GM12878 (cell line): ENCODE measurements at regions not wholly inside any gene's neighbourhood (a gene's known extent, or its start where the extent isn't known, plus 50 kb on each side); places are given as distances from the start of the nearest gene placed in this dataset.

ENCODE experiments used
- ATAC-seq: fragments of 200-7000 bp; cut with Tn5 transposase; 3 replicates; pipeline ENCODE4 v1.9.1; 2020; ENCODE audit warnings: mild to moderate bottlenecking, moderate library complexity
- BruUV-seq: library from RNA; stranded (reverse); fragments of 400-500 nt; replicated peaks from 2 replicates; lab custom pipeline; 2021; lab: Mats Ljungman, UMichigan
- CTCF ChIA-PET: fragments of 300-600 bp; sonication (Branson Sonifier 250); formaldehyde crosslinking; extraction: SDS; loops from one replicate; lab custom pipeline; 2021; ENCODE audit warnings: inconsistent platforms; lab: Yijun Ruan, JAX
- POLR2A ChIA-PET: fragments of 350-600 bp; formaldehyde crosslinking; extraction: SDS; loops from one replicate; lab custom pipeline; 2021; ENCODE audit warnings: inconsistent platforms; lab: Charles Lee
- RAD21 ChIA-PET: fragments of 300-600 bp; sonication (Branson Sonifier 250); formaldehyde crosslinking; loops from one replicate; lab custom pipeline; 2023; ENCODE audit warnings: antibody characterized with exemption; ENCODE audit not compliant: unreplicated experiment; lab: Charles Lee
- SMC1A ChIA-PET: fragments of 300-600 bp; sonication (Branson Sonifier 250); formaldehyde crosslinking; loops from one replicate; lab custom pipeline; 2023; ENCODE audit not compliant: unreplicated experiment, uncharacterized antibody; lab: Charles Lee
- DNase-seq: peaks from one replicate; pipeline ENCODE4 v3.0.0-alpha.2; 2011; ENCODE audit warnings: low read depth, low spot score
- FAIRE-seq: peaks from 3 replicates; lab custom pipeline; 2011; peaks lifted over from hg19 to GRCh38; lab: Jason Lieb, UNC
- H2AFZ ChIP-seq: 2 replicates; pipeline ENCODE4 v1.6.0; 2011; ENCODE audit warnings: low read depth, low read length, control low read depth; ENCODE audit not compliant: control insufficient read depth
- H3K27ac ChIP-seq: 2 replicates; pipeline ENCODE4 v1.5.1; 2011; ENCODE audit warnings: control low read depth; ENCODE audit not compliant: control insufficient read depth, insufficient read depth
- H3K27me3 ChIP-seq, 2 experiments: replicated peaks in 1 of 2; 2 replicates each; pipeline versions ENCODE4 v1.6.0 to v1.6.1; 2011; ENCODE audit warnings: low read length in 1 of 2; ENCODE audit not compliant: control insufficient read depth in 2 of 2, insufficient read depth in 2 of 2
- H3K36me3 ChIP-seq, 2 experiments: 2 replicates each; pipeline ENCODE4 v1.5.1; 2011; ENCODE audit warnings: low read length in 1 of 2; ENCODE audit not compliant: control insufficient read depth in 2 of 2, insufficient read depth in 2 of 2
- H3K4me1 ChIP-seq: 2 replicates; pipeline ENCODE4 v1.6.1; 2011; ENCODE audit warnings: mild to moderate bottlenecking, low read length, moderate library complexity, mixed read lengths; ENCODE audit not compliant: control insufficient read depth, insufficient read depth
- H3K4me2 ChIP-seq: 2 replicates; pipeline ENCODE4 v1.6.0; 2011; ENCODE audit warnings: control low read depth; ENCODE audit not compliant: control insufficient read depth, insufficient read depth
- H3K4me3 ChIP-seq: fragments of 200-600 bp; sonication (generic); 2 replicates; pipeline ENCODE4 v1.5.1; 2016
- H3K79me2 ChIP-seq: 2 replicates; pipeline ENCODE4 v1.6.0; 2011; ENCODE audit warnings: low read length; ENCODE audit not compliant: control insufficient read depth, insufficient read depth
- H3K9ac ChIP-seq: 2 replicates; pipeline ENCODE4 v1.8.0; 2011; ENCODE audit warnings: low read length, control low read depth, mixed read lengths; ENCODE audit not compliant: control insufficient read depth, insufficient read depth
- H3K9me3 ChIP-seq: replicated peaks from 3 replicates; pipeline ENCODE4 v1.5.1; 2011; ENCODE audit warnings: mild to moderate bottlenecking, low read length; ENCODE audit not compliant: control insufficient read depth, insufficient read depth
- H4K20me1 ChIP-seq: 2 replicates; pipeline ENCODE4 v1.6.0; 2011; ENCODE audit not compliant: control insufficient read depth, insufficient read depth
- CREM ChIP-seq: IDR thresholded peaks from 2 replicates; pipeline ENCODE4 v1.6.1; 2014; ENCODE audit warnings: antibody characterized with exemption, low read depth
- ETV6 ChIP-seq, 2 experiments: fragments of 450-650 bp in 1 of 2; IDR thresholded peaks in 1 of 2; conservative IDR thresholded peaks in 1 of 2; 2 replicates each; pipeline ENCODE4 v1.6.1; 2014; ENCODE audit warnings: antibody characterized with exemption in 1 of 2, borderline replicate concordance in 1 of 2, low read depth in 1 of 2, mild to moderate bottlenecking in 1 of 2, moderate library complexity in 1 of 2
- FOXK2 ChIP-seq: fragments of 450-650 bp; IDR thresholded peaks from 2 replicates; pipeline ENCODE4 v1.6.1; 2017; ENCODE audit warnings: mild to moderate bottlenecking, moderate library complexity
- GABPA ChIP-seq: IDR thresholded peaks from 2 replicates; pipeline ENCODE4 v1.6.1; 2014; ENCODE audit warnings: antibody characterized with exemption, low read depth, mild to moderate bottlenecking, inconsistent platforms
- HDAC6 ChIP-seq: fragments of 200-600 bp; sonication (generic); IDR thresholded peaks from one replicate; pipeline ENCODE4 v1.8.0; 2017; ENCODE audit warnings: antibody characterized with exemption; ENCODE audit not compliant: unreplicated experiment
- HDGF ChIP-seq: fragments of 450-650 bp; IDR thresholded peaks from 2 replicates; pipeline ENCODE4 v1.6.1; 2016; ENCODE audit warnings: antibody characterized with exemption
- IKZF2 ChIP-seq, 2 experiments: fragments of 450-650 bp; IDR thresholded peaks; 2 replicates each; pipeline ENCODE4 v1.6.1; 2017; ENCODE audit warnings: mild to moderate bottlenecking in 2 of 2, moderate library complexity in 2 of 2
- KLF5 ChIP-seq: fragments of 450-650 bp; IDR thresholded peaks from 2 replicates; pipeline ENCODE4 v1.6.1; 2014; ENCODE audit warnings: mild to moderate bottlenecking; ENCODE audit not compliant: partially characterized antibody
- NR2C1 ChIP-seq: fragments of 450-650 bp; IDR thresholded peaks from 2 replicates; pipeline ENCODE4 v1.6.1; 2017; ENCODE audit warnings: antibody characterized with exemption, mild to moderate bottlenecking, moderate library complexity
- PML ChIP-seq: IDR thresholded peaks from 2 replicates; pipeline ENCODE4 v1.6.1; 2012; ENCODE audit warnings: low read length, inconsistent platforms
- RAD51 ChIP-seq: fragments of 450-650 bp; IDR thresholded peaks from 2 replicates; pipeline ENCODE4 v1.6.1; 2016; ENCODE audit warnings: moderate library complexity, mild to moderate bottlenecking, inconsistent platforms
- SMAD5 ChIP-seq: IDR thresholded peaks from 2 replicates; pipeline ENCODE4 v1.6.1; 2016; ENCODE audit warnings: antibody characterized with exemption, low read depth
- TARDBP ChIP-seq: IDR thresholded peaks from 2 replicates; pipeline ENCODE4 v1.6.1; 2016; ENCODE audit warnings: borderline replicate concordance
- WGBS: methylation state at CpG from one replicate; pipeline ENCODE4 v1.1.6; 2016; ENCODE audit warnings: low lambda C conversion rate; ENCODE audit not compliant: insufficient replicate concordance, insufficient coverage; ENCODE audit errors: missing lambda C conversion rate; 5-methylcytosine and 5-hydroxymethylcytosine counted together
- in situ Hi-C: fragments of 300-500 bp; cut with MboI; formaldehyde crosslinking; loops from 9 replicates; pipeline ENCODE4 v1.14.3; 2018; ENCODE audit warnings: mixed read lengths
- intact Hi-C: fragments of 100-400 bp; cut with micrococcal nuclease; formaldehyde crosslinking; loops from one replicate; pipeline ENCODE4 v1.14.2; 2022; ENCODE audit not compliant: unreplicated experiment
- TF ChIP-seq, protein P1 (sequence below): fragments of 150-350 bp; IDR thresholded peaks from 2 replicates; pipeline ENCODE4 v1.6.1; 2014; ENCODE audit warnings: mild to moderate bottlenecking, low read depth, low read length
- TF ChIP-seq, protein P2 (sequence below): fragments of 450-650 bp; IDR thresholded peaks from 2 replicates; pipeline ENCODE4 v1.6.1; 2014; ENCODE audit warnings: mild to moderate bottlenecking
- TF ChIP-seq, protein P3 (sequence below): fragments of 450-650 bp; IDR thresholded peaks from 2 replicates; pipeline ENCODE4 v1.6.1; 2017; ENCODE audit warnings: mild to moderate bottlenecking, moderate library complexity
- TF ChIP-seq, protein P4 (sequence below): IDR thresholded peaks from 2 replicates; pipeline ENCODE4 v1.6.1; 2011; ENCODE audit warnings: borderline replicate concordance, low read depth, mild to moderate bottlenecking, moderate library complexity, mixed read lengths, low read length; ENCODE audit not compliant: insufficient read depth; ENCODE audit errors: extremely low read length

DNA sequence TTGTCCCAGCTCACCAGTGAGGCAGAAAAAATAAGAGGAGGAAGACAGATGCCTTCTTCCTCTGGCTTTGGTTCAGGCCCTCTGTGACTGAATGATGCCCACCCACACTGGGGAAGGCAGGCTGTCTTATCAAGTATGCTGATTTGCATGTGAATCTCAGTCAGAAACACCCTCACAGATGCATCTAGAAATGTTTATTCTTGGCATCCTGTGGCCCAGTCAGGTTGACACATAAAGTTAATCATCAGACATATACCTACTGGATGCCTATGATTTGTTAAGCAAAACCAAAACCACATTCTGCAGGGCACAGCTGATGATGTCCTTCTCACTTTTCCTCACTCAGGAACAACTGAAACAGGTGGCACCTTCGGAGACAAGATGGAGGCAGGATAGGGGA, 243.4 kb upstream of the KCNN2 start:
- H3K4me3 ChIP-seq: no peak overlapping the region
- 0% methylated on average over 1 of the region's 1 CpG for WGBS
- no peak for FAIRE-seq
- TF ChIP-seq CREM (no peak), NR2C1 (no peak), KLF5 (no peak), TARDBP (no peak), FOXK2 (no peak), HDGF (no peak), ETV6 (conservative IDR thresholded peaks at IDR 0.05 in 1 of 2, IDR thresholded peaks at IDR 0.05 in 1 of 2; ENCODE audit: borderline replicate concordance in 1 of 2, low read depth in 1 of 2) (no peak), GABPA (no peak), PML (no peak), SMAD5 (no peak), RAD51 (no peak), IKZF2 (IDR thresholded peaks at IDR 0.05) (no peak), HDAC6 (no peak)
- TF ChIP-seq, protein P1, sequence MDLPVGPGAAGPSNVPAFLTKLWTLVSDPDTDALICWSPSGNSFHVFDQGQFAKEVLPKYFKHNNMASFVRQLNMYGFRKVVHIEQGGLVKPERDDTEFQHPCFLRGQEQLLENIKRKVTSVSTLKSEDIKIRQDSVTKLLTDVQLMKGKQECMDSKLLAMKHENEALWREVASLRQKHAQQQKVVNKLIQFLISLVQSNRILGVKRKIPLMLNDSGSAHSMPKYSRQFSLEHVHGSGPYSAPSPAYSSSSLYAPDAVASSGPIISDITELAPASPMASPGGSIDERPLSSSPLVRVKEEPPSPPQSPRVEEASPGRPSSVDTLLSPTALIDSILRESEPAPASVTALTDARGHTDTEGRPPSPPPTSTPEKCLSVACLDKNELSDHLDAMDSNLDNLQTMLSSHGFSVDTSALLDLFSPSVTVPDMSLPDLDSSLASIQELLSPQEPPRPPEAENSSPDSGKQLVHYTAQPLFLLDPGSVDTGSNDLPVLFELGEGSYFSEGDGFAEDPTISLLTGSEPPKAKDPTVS: no peak
- TF ChIP-seq, protein P2, sequence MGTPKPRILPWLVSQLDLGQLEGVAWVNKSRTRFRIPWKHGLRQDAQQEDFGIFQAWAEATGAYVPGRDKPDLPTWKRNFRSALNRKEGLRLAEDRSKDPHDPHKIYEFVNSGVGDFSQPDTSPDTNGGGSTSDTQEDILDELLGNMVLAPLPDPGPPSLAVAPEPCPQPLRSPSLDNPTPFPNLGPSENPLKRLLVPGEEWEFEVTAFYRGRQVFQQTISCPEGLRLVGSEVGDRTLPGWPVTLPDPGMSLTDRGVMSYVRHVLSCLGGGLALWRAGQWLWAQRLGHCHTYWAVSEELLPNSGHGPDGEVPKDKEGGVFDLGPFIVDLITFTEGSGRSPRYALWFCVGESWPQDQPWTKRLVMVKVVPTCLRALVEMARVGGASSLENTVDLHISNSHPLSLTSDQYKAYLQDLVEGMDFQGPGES: no peak
- TF ChIP-seq, protein P3, sequence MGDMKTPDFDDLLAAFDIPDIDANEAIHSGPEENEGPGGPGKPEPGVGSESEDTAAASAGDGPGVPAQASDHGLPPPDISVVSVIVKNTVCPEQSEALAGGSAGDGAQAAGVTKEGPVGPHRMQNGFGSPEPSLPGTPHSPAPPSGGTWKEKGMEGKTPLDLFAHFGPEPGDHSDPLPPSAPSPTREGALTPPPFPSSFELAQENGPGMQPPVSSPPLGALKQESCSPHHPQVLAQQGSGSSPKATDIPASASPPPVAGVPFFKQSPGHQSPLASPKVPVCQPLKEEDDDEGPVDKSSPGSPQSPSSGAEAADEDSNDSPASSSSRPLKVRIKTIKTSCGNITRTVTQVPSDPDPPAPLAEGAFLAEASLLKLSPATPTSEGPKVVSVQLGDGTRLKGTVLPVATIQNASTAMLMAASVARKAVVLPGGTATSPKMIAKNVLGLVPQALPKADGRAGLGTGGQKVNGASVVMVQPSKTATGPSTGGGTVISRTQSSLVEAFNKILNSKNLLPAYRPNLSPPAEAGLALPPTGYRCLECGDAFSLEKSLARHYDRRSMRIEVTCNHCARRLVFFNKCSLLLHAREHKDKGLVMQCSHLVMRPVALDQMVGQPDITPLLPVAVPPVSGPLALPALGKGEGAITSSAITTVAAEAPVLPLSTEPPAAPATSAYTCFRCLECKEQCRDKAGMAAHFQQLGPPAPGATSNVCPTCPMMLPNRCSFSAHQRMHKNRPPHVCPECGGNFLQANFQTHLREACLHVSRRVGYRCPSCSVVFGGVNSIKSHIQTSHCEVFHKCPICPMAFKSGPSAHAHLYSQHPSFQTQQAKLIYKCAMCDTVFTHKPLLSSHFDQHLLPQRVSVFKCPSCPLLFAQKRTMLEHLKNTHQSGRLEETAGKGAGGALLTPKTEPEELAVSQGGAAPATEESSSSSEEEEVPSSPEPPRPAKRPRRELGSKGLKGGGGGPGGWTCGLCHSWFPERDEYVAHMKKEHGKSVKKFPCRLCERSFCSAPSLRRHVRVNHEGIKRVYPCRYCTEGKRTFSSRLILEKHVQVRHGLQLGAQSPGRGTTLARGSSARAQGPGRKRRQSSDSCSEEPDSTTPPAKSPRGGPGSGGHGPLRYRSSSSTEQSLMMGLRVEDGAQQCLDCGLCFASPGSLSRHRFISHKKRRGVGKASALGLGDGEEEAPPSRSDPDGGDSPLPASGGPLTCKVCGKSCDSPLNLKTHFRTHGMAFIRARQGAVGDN: no peak
- TF ChIP-seq, protein P4, sequence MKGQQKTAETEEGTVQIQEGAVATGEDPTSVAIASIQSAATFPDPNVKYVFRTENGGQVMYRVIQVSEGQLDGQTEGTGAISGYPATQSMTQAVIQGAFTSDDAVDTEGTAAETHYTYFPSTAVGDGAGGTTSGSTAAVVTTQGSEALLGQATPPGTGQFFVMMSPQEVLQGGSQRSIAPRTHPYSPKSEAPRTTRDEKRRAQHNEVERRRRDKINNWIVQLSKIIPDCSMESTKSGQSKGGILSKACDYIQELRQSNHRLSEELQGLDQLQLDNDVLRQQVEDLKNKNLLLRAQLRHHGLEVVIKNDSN: no peak
- H2AFZ ChIP-seq: no peak overlapping the region
- no peak overlapping the region for H3K9ac ChIP-seq
- intact Hi-C loops: no loop called here
- POLR2A ChIA-PET: no interaction called here
- H3K27me3 ChIP-seq: no peaks in the 10 kb centered on the region
- CTCF ChIA-PET: no interaction called here
- BruUV-seq: no TSS peak
- H3K36me3 ChIP-seq: no peaks in the 10 kb centered on the region
- SMC1A ChIA-PET: interaction anchor here (0.6 to 1.3 kb wide), 2 partner anchors 336 to 519 kb away, joined by 3 read pairs; no protein-coding TSS in a partner anchor
- in situ Hi-C loops: no loop called here
- no peaks in the 10 kb centered on the region for H3K4me1 ChIP-seq
- no peak overlapping the region for H3K4me2 ChIP-seq
- RAD21 ChIA-PET: interaction anchor here (1.5 kb wide), 1 partner anchor 506 kb away, joined by 3 read pairs; no protein-coding TSS in a partner anchor
- H4K20me1 ChIP-seq: no peaks in the 10 kb centered on the region
- no peaks in the 10 kb centered on the region for H3K79me2 ChIP-seq
- DNase-seq: no peak
- H3K9me3 ChIP-seq: no peaks in the 10 kb centered on the region
- no peak overlapping the region for H3K27ac ChIP-seq
- ATAC-seq: no peak
